Activated CD8-positive, alpha-beta memory T cell treated with anti-CD3 and anti-CD28 coated beads for 24 hours (primary cell): ENCODE measurements at regions not wholly inside any gene's neighbourhood (a gene's known extent, or its start where the extent isn't known, plus 50 kb on each side); places are given as distances from the start of the nearest gene placed in this dataset.

ENCODE experiments used
- DNase-seq: peaks from one replicate; pipeline ENCODE4 v3.0.0-alpha.2; 2020

GRCh38 chr7:18081617-18082016, 54.0 kb upstream of the PRPS1L1 start:
- no peak for DNase-seq

GRCh38 chr7:18082169-18082568, 54.5 kb upstream of the PRPS1L1 start:
- no peak for DNase-seq

- DNase-seq = no peak
These were observed 58.7 kb upstream of the PRPS1L1 start for GRCh38 chr7:18086165-18087025.

GRCh38 chr7:18087026-18087686, 59.5 kb upstream of the PRPS1L1 start:
- no peak for DNase-seq

GRCh38 chr7:18087687-18088078, 60.0 kb upstream of the PRPS1L1 start:
- no peak for DNase-seq

- DNase-seq = no peak
These were observed 68.4 kb upstream of the PRPS1L1 start for GRCh38 chr7:18096087-18096486.

- DNase-seq = no peak
These were observed 74.9 kb upstream of the PRPS1L1 start for GRCh38 chr7:18102576-18102975.

GRCh38 chr7:18103436-18104218, 76.0 kb upstream of the PRPS1L1 start:
- DNase-seq = no peak

- DNase-seq = no peak
These were observed 82.1 kb upstream of the PRPS1L1 start for GRCh38 chr7:18109762-18110161.

- no peak for DNase-seq
These were observed 89.0 kb upstream of the PRPS1L1 start for GRCh38 chr7:18116661-18117060.

- no peak for DNase-seq
These were observed 89.8 kb upstream of the PRPS1L1 start for GRCh38 chr7:18117482-18117881.

GRCh38 chr7:18119985-18120384, 92.3 kb upstream of the PRPS1L1 start:
- no peak for DNase-seq

- DNase-seq = no peak
These were observed 96.0 kb upstream of the PRPS1L1 start for GRCh38 chr7:18123508-18124239.

- no peak for DNase-seq
These were observed 97.8 kb upstream of the PRPS1L1 start for GRCh38 chr7:18125476-18125875.

- DNase-seq = no peak
These were observed 98.6 kb upstream of the PRPS1L1 start for GRCh38 chr7:18126281-18126680.

GRCh38 chr7:18128846-18129245, 101.2 kb upstream of the PRPS1L1 start:
- no peak for DNase-seq

- DNase-seq = no peak
These were observed 105.2 kb upstream of the PRPS1L1 start for GRCh38 chr7:18132811-18133210.

GRCh38 chr7:18133921-18134320, 106.3 kb upstream of the PRPS1L1 start:
- no peak for DNase-seq

- DNase-seq = no peak
These were observed 113.3 kb upstream of the PRPS1L1 start for GRCh38 chr7:18140943-18141342.

GRCh38 chr7:18144166-18144565, 116.5 kb upstream of the PRPS1L1 start:
- DNase-seq = no peak

GRCh38 chr7:18145160-18145559, 117.5 kb upstream of the PRPS1L1 start:
- DNase-seq = no peak

- DNase-seq = no peak
These were observed 123.8 kb upstream of the PRPS1L1 start for GRCh38 chr7:18151422-18151821.

- DNase-seq = no peak
These were observed 125.6 kb upstream of the PRPS1L1 start for GRCh38 chr7:18153183-18153748.
